CD4-positive, alpha-beta T cell treated with Interleukin-2 at 100 ng/mL for 4 hours (primary cell): ENCODE measurements at regions not wholly inside any gene's neighbourhood (a gene's known extent, or its start where the extent isn't known, plus 50 kb on each side); places are given as distances from the start of the nearest gene placed in this dataset.

Source experiments
- DNase-seq: peaks from one replicate; pipeline ENCODE4 v3.0.0-alpha.2; 2020; ENCODE audit warnings: low spot score

GRCh38 chr9:107064378-107064777 lies 201.4 kb downstream of the ZNF462 start:
- no peak for DNase-seq

GRCh38 chr9:107065549-107065948 lies 202.6 kb downstream of the ZNF462 start:
- DNase-seq, result no peak

GRCh38 chr9:107067739-107068416 lies 204.9 kb downstream of the ZNF462 start:
- DNase-seq, result no peak

GRCh38 chr9:107068581-107068980 lies 205.6 kb downstream of the ZNF462 start:
- no peak for DNase-seq

- DNase-seq, result no peak
Measured at GRCh38 chr9:107070586-107070985, 207.6 kb downstream of the ZNF462 start.

GRCh38 chr9:107078061-107078460 lies 205.0 kb upstream of the RAD23B start:
- no peak for DNase-seq

- DNase-seq, result no peak
Measured at GRCh38 chr9:107079589-107079988, 203.5 kb upstream of the RAD23B start.

- no peak for DNase-seq
Measured at GRCh38 chr9:107080130-107080529, 202.9 kb upstream of the RAD23B start.

- no peak for DNase-seq
Measured at GRCh38 chr9:107086460-107086859, 196.6 kb upstream of the RAD23B start.

GRCh38 chr9:107087222-107087621 lies 195.9 kb upstream of the RAD23B start:
- no peak for DNase-seq

GRCh38 chr9:107090218-107090617 lies 192.9 kb upstream of the RAD23B start:
- no peak for DNase-seq

GRCh38 chr9:107093365-107094060 lies 189.6 kb upstream of the RAD23B start:
- DNase-seq, result no peak

- DNase-seq, result no peak
Measured at GRCh38 chr9:107094370-107094769, 188.7 kb upstream of the RAD23B start.

- no peak for DNase-seq
Measured at GRCh38 chr9:107100591-107100990, 182.5 kb upstream of the RAD23B start.

- no peak for DNase-seq
Measured at GRCh38 chr9:107102011-107102410, 181.1 kb upstream of the RAD23B start.

- DNase-seq, result no peak
Measured at GRCh38 chr9:107103621-107104020, 179.5 kb upstream of the RAD23B start.

GRCh38 chr9:107105784-107106183 lies 177.3 kb upstream of the RAD23B start:
- DNase-seq, result no peak

GRCh38 chr9:107106416-107106815 lies 176.7 kb upstream of the RAD23B start:
- DNase-seq, result no peak

GRCh38 chr9:107108342-107109130 lies 174.5 kb upstream of the RAD23B start:
- no peak for DNase-seq

GRCh38 chr9:107109324-107109723 lies 173.8 kb upstream of the RAD23B start:
- no peak for DNase-seq

- DNase-seq, result no peak
Measured at GRCh38 chr9:107110153-107110552, 172.9 kb upstream of the RAD23B start.

GRCh38 chr9:107112707-107113243 lies 170.3 kb upstream of the RAD23B start:
- DNase-seq, result no peak
